GM18526 (cell line): ENCODE measurements at regions not wholly inside any gene's neighbourhood (a gene's known extent, or its start where the extent isn't known, plus 50 kb on each side); places are given as distances from the start of the nearest gene placed in this dataset.

Source experiments
- POLR2A ChIP-seq: IDR thresholded peaks from 3 replicates; pipeline ENCODE4 v1.6.1; 2011; ENCODE audit not compliant: insufficient read length; ENCODE audit errors: extremely low read depth

DNA sequence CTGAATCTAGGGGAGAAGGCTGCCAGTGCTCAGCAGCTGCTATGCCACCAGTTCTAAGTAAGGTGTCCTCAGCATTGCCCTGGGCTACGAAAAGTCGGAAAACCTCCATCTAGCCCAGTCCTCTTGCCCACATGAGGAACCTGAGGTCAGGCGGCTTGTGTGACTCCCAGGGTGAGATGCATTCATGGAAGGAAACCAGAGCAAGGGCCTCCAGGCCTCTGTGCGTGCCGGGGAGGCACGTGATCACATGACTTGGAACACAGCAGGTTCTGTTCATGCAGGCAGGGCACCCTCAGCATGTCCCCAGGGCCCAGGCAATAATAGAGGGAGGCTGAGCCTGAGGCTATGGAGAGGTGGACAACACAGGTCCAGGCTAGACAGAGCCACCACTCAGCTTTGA lies 312.5 kb upstream of the DUSP10 start:
- no peak for TF ChIP-seq POLR2A

- TF ChIP-seq POLR2A: no peak
Observed at GRCh38 chr1:222053790-222054294, 312.0 kb upstream of the DUSP10 start.

- TF ChIP-seq POLR2A: no peak
Observed at GRCh38 chr1:222049176-222049575, 307.3 kb upstream of the DUSP10 start.

DNA sequence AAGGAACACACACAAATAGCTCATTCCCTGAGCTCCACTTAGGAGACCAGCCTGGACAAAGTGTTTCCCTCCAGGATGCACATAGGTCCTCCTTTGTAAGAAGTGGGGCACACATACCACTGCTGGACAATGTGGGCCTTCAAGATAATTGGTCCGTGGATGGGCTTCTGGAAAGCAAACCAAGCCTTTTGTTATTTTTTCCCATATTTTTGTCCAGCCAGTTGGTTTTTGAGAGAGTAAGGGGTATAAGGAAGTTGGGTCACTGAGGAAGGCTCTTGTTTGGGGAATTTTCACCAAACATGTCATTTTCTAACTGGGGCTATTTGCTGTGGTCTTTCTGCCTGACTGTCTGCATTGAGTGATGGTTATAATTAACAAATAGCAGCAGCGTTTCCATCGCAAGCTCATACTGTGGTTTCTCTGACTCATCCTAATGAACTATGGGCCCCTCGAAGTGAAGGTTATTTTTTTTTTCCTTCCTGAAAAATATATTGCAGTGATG lies 306.3 kb upstream of the DUSP10 start:
- TF ChIP-seq POLR2A: no peak

- no peak for TF ChIP-seq POLR2A
Observed at GRCh38 chr1:222047366-222047765, 305.5 kb upstream of the DUSP10 start.

GRCh38 chr1:222046684-222047263 lies 304.9 kb upstream of the DUSP10 start:
- TF ChIP-seq POLR2A: no peak

DNA sequence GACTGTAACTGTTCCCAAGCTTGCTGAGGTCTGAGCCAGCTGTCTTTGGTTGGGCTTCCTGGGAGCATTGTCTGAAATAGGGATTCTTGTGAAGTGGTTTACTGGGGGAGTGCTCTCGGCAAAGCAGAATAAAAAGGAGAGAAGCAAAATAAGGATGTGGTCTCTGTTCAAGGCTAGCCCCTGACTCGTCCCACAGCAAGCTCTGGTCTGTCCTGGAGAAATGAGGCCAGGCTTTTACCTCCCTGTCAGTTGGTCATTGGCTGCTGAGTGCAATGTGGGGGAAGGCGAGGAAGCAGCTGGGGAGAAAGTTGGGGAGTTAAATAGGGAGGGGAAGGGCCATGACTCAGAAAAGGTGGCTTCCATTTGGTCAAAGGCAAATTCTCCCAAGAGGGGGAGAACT lies 303.9 kb upstream of the DUSP10 start:
- TF ChIP-seq POLR2A: no peak

GRCh38 chr1:222045236-222045635 lies 303.3 kb upstream of the DUSP10 start:
- TF ChIP-seq POLR2A: no peak

GRCh38 chr1:222043444-222044292 lies 301.8 kb upstream of the DUSP10 start:
- no peak for TF ChIP-seq POLR2A

GRCh38 chr1:222042120-222042519 lies 300.2 kb upstream of the DUSP10 start:
- TF ChIP-seq POLR2A: no peak

GRCh38 chr1:222040955-222041354 lies 299.1 kb upstream of the DUSP10 start:
- TF ChIP-seq POLR2A: no peak

- no peak for TF ChIP-seq POLR2A
Observed at GRCh38 chr1:222040121-222040805, 298.4 kb upstream of the DUSP10 start.

DNA sequence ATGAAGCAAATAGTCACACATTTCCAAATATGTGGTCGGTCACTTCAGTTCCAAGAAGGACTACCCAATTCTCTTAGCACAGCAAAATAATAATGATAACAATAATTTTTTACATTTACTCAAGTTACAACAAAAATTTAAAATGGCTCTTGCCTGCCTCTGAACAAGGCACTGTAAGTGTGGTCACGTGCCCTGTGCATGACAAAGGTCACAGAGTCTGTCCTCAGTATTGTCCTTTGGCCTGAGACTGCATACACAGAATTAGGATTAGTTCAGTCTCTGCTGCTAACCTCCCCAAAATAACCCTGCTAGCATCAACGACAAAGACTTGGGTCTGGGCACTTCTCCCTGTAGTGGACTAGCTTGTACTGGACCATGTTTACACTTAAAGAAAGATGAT lies 297.1 kb upstream of the DUSP10 start:
- TF ChIP-seq POLR2A: no peak

DNA sequence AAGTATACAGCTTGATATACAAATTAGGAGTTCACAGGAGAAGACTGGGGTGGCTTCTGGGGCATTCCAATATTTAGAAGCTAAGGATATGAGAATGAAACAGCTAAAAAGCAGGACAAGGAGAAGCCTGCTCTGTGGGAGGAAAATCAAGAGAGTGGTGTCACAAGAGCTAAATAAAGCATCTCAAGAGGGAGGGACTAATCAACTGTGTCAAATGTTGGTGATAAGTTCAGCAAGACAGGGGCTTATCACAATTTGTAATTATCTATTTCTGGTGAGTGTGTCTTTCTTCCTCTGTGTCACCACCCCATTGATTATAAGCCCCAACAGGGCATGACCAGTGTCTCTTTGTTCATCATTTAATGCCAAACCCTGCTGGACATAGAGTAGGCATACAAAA lies 295.8 kb upstream of the DUSP10 start:
- no peak for TF ChIP-seq POLR2A

- TF ChIP-seq POLR2A: no peak
Observed at GRCh38 chr1:222034790-222035189, 292.9 kb upstream of the DUSP10 start.

GRCh38 chr1:222033450-222033849 lies 291.6 kb upstream of the DUSP10 start:
- TF ChIP-seq POLR2A: no peak
